Stimulated activated CD8-positive, alpha-beta memory T cell treated with anti-CD3 and anti-CD28 coated beads, Interleukin-4, amount 100 ng/mL, for 24 hours (primary cell): ENCODE measurements at regions not wholly inside any gene's neighbourhood (a gene's known extent, or its start where the extent isn't known, plus 50 kb on each side); places are given as distances from the start of the nearest gene placed in this dataset.
"Not testable (repeated sequence)": the region's sequence is repeated elsewhere in the genome, so short reads cannot be mapped to it uniquely, and the experiment has no call there.

Experiments used
- DNase-seq: peaks from one replicate; pipeline ENCODE4 v3.0.0-alpha.2; 2020; ENCODE audit warnings: low read depth

- no peak for DNase-seq
Measured at GRCh38 chr3:193905541-193906396, 230.2 kb upstream of the HES1 start.

DNA sequence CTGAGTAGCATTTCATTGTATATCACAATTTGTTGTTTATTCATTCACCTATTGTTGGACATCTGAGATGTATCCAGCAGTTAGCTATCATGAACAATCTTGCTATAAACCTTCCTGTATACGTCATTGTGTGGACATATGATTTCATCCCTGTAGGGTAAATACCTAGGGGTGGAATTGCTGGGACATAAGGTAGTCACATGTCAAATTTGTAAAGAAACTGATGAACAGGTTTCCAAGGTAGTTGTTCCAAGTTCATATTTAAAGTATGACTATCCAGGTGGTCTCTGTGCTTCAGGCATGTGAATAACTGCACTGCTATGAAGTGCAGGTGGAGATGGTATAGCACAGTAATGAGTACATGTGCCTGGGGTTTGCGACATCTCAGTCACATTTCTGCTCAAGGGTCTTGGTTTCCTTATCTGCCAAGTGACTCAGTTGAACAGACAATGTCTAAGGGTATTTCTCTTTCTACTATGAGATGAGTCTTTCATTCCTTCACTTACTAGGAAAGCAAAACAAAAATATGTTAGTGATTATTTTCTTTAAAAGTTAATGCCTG, 229.0 kb upstream of the HES1 start:
- no peak for DNase-seq

GRCh38 chr3:193908181-193908744, 227.7 kb upstream of the HES1 start:
- no peak for DNase-seq

- no peak for DNase-seq
Measured at GRCh38 chr3:193909387-193909786, 226.6 kb upstream of the HES1 start.

- no peak for DNase-seq
Measured at GRCh38 chr3:193910310-193910709, 225.6 kb upstream of the HES1 start.

- no peak for DNase-seq
Measured at GRCh38 chr3:193910886-193911738, 224.8 kb upstream of the HES1 start.

DNA sequence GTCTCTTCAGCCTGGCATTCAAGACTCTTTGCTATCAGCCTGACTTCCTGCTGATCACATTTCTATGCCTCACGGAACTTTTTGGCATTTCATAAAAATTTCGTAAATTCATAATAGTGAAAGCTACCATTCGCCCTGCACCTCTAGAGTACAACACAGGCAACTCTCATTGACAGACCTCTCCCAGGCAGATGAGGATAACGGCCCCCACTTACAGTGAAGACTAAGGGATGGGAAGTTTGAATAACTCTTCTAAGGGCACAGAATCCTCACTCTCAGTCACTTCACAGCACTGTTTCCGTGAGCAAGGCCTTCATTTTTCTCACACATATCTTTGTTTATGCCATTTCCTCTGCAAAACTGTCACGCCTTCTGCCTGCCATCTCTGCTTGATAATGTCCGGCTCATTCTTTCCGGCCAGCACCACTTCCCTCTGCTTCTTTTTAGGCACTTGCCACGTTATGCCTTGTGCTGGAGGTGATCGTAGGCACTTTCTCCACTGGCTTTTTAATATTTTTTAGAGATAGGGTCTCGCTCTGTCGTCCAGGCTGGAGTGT, 224.1 kb upstream of the HES1 start:
- no peak for DNase-seq

- DNase-seq = no peak
Measured at GRCh38 chr3:193912621-193913178, 223.2 kb upstream of the HES1 start.

DNA sequence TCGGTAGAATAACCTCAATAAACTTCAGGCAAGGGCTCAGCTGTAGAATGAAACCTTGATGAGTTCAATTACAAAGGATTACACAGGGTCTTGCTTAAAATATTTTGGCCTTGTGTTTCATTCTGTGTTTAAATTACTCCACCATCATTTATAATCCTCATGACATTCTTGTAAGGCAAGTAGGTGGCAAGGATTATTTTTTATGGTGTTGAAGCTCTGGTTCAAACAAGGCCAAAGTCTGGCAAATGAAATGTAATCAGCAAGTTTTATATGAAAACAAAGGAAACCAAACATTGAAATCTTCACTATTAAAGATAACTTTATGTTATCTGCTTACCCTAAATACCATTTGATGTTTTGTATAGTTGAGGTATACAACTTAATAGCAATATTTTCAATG, 221.3 kb upstream of the HES1 start:
- DNase-seq = no peak

- no peak for DNase-seq
Measured at GRCh38 chr3:193915099-193915498, 220.8 kb upstream of the HES1 start.

- no peak for DNase-seq
Measured at GRCh38 chr3:193915613-193916012, 220.3 kb upstream of the HES1 start.

- DNase-seq = no peak
Measured at GRCh38 chr3:193917158-193917557, 218.8 kb upstream of the HES1 start.

GRCh38 chr3:193921465-193921864, 214.5 kb upstream of the HES1 start:
- no peak for DNase-seq

DNA sequence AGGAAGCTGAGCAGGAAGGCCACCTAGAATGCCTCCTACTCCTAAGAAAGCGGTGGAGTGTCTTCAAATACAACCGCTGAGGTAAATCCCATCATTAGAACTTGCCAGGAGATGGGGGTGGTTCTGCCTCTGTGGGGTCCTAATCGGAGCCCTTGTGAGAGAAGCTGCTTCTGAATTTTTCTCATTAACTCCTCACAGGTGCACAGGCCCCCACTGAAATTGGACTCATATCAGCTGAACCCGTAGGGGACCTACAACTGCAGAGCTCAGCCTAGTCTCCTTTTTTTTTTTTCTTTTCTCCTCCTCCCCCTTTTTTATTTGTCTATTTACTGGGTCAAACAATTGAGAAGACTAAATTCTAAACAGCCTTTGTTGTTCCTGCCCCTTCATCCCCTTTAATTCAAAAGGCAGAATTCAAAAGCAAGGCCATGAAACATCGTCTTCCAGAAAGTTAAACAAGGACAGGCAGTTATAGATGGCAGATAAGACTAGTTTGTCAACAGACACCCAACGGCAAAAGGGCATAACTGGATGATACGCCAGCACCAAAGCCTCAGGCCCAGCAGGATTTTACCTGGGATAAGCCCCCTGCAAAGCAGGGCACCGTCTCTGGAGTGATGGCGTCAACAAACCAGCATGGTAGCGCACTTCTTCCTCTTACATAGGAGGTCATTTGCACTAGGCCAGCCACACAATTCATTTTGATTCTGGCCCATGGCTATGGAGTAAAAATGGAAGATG, 213.7 kb upstream of the HES1 start:
- no peak for DNase-seq

DNA sequence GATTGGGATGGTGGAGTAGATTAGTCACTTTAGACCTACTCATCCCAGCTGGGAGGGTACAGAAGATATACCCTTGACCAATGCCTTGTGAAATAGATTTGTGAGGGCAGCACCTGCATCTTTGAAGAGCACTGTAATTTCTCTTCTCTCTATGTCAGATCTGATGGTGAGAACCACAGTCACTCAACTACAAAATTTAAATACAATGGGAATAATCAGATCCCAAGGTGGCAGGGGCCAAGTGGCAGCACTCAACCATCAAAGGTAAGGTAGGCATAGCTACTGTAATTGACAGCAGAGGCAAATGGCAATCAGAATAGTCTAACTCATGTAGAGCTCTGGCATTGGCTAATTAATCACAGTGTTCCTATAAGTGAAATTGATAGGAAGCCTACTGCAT, 212.0 kb upstream of the HES1 start:
- DNase-seq = not testable (repeated sequence)

DNA sequence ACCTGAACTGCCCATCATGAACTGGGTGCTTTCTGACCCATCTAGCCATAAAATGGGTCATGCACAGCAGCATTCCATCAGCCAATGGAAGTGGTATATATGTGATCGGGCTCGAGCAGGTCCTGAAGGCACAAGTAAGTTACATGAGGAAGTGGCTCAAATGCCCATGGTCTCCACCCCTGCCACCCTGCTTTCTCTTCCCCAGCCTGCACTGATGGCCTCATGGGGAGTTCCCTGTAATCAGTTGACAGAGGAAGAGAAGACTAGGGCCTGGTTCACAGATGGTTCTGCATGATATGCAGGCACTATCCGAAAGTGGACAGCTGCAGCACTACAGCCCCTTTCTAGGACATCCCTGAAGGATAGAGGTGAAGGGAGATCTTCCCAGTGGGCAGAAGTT, 209.9 kb upstream of the HES1 start:
- not testable (repeated sequence) for DNase-seq

- not testable (repeated sequence) for DNase-seq
Measured at GRCh38 chr3:193927413-193928206, 208.3 kb upstream of the HES1 start.

- DNase-seq = no peak
Measured at GRCh38 chr3:193928354-193929209, 207.4 kb upstream of the HES1 start.

- DNase-seq = no peak
Measured at GRCh38 chr3:193929373-193929772, 206.6 kb upstream of the HES1 start.
